HFFc6 (cell line): ENCODE measurements at regions not wholly inside any gene's neighbourhood (a gene's known extent, or its start where the extent isn't known, plus 50 kb on each side); places are given as distances from the start of the nearest gene placed in this dataset.

Experiments used
- DNase-seq: peaks from one replicate; pipeline ENCODE4 v3.0.0-alpha.2; 2018
- H3K27ac Mint-ChIP-seq: 2 replicates; pipeline ENCODE4 v1.8.0; 2020; ENCODE audit warnings: mild to moderate bottlenecking, mixed read lengths
- H3K27me3 Mint-ChIP-seq: 2 replicates; pipeline ENCODE4 v1.8.0; 2021; ENCODE audit warnings: mild to moderate bottlenecking, moderate library complexity, mixed read lengths; ENCODE audit not compliant: insufficient read depth
- H3K36me3 Mint-ChIP-seq: 2 replicates; pipeline ENCODE4 v1.8.0; 2021; ENCODE audit warnings: low read depth, mixed read lengths
- H3K4me1 Mint-ChIP-seq: 2 replicates; pipeline ENCODE4 v1.8.0; 2020; ENCODE audit warnings: low read depth, mixed read lengths
- H3K4me3 Mint-ChIP-seq: 2 replicates; pipeline ENCODE4 v1.8.0; 2020; ENCODE audit warnings: mild to moderate bottlenecking, moderate library complexity, mixed read lengths
- H3K9me3 Mint-ChIP-seq: 2 replicates; pipeline ENCODE4 v1.8.0; 2020; ENCODE audit warnings: mild to moderate bottlenecking, mixed read lengths
- TF ChIP-seq, protein P1 (sequence below): fragments of 200-600 bp; sonication (generic); IDR thresholded peaks from 2 replicates; pipeline ENCODE4 v1.5.0; 2021; ENCODE audit warnings: antibody characterized with exemption, mild to moderate bottlenecking

DNA sequence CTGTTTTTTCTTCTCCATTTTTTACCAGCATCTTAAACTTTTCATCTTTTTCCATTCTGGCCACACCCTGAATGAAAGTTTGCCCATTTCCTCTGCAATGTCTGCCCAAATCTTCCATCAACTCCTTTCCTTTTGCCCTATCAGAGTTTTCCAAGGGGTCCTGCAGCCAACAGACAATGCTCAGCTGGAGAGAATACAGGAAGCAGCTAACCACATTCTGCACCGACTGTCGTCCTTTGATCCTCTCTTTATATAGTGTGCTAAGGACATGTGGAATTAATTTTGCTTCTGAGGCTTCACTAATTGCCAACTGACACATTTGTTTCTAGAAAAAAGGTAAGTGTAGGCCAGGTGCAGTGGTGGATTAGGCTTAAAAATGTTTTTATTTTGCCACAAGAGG lies 50.5 kb upstream of the DLX2 start:
- Mint-ChIP-seq H3K27me3 (peaks cover 27% of the 10 kb centered on the region), H3K27ac (no peak overlapping the region), H3K4me3 (no peak overlapping the region), H3K36me3 (peaks cover 6% of the 10 kb centered on the region; the same call in 1 of the 2 replicates), H3K9me3 (peaks cover 4% of the 10 kb centered on the region; the same call in 1 of the 2 replicates), H3K4me1 (peaks cover 7% of the 10 kb centered on the region)
- no peak for DNase-seq
- TF ChIP-seq, protein P1, sequence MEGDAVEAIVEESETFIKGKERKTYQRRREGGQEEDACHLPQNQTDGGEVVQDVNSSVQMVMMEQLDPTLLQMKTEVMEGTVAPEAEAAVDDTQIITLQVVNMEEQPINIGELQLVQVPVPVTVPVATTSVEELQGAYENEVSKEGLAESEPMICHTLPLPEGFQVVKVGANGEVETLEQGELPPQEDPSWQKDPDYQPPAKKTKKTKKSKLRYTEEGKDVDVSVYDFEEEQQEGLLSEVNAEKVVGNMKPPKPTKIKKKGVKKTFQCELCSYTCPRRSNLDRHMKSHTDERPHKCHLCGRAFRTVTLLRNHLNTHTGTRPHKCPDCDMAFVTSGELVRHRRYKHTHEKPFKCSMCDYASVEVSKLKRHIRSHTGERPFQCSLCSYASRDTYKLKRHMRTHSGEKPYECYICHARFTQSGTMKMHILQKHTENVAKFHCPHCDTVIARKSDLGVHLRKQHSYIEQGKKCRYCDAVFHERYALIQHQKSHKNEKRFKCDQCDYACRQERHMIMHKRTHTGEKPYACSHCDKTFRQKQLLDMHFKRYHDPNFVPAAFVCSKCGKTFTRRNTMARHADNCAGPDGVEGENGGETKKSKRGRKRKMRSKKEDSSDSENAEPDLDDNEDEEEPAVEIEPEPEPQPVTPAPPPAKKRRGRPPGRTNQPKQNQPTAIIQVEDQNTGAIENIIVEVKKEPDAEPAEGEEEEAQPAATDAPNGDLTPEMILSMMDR: no peak

DNA sequence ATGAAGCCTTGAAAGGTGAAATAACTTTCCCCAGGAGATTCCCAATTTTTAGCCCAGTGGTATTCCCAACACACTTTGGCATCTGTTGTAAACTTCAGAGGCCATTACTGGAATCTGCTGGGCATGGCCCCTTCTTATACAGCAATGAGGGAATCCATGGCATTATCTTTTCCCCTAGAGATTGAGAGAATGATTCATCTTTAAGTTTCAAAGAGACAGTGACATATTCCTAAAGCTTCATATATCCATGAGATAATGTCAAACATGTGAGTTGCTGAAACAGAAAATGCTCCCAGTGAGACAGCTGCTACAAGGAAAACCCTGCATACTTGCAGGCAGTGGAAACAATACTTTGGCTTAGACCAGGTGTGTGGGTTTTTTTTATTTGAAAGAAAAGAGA lies 51.1 kb upstream of the DLX2 start:
- peaks cover 4% of the 10 kb centered on the region; the same call in 1 of the 2 replicates for H3K9me3 Mint-ChIP-seq
- no peak overlapping the region for H3K4me3 Mint-ChIP-seq
- no peak for DNase-seq
- no peak overlapping the region for H3K27ac Mint-ChIP-seq
- H3K27me3 Mint-ChIP-seq: peaks cover 31% of the 10 kb centered on the region
- peaks cover 6% of the 10 kb centered on the region; the same call in 1 of the 2 replicates for H3K36me3 Mint-ChIP-seq
- TF ChIP-seq, protein P1: no peak
- peaks cover 1% of the 10 kb centered on the region for H3K4me1 Mint-ChIP-seq

DNA sequence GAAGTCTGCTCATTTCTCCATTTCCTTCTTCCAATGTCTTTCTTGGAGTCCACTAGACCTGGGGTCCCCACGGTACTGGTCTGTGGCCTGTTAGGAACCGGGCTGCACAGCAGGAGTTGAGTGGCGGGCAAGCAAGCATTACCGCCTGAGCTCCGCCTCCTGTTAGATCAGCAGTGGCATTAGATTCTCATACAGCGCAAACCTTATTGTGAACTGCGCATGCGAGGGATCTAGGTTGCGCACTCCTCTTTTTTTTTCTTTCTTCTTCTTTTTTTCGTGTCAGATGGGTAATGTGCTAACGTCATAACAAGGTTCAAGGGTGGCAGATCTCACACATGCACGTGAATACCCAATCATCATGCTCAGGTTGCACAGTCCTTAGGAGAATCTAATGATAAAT lies 53.1 kb upstream of the DLX2 start:
- TF ChIP-seq, protein P1: no peak
- DNase-seq: no peak
- Mint-ChIP-seq H3K9me3 (peaks cover 5% of the 10 kb centered on the region), H3K4me1 (no peaks in the 10 kb centered on the region), H3K4me3 (no peak overlapping the region), H3K27ac (no peak overlapping the region), H3K36me3 (peaks cover 6% of the 10 kb centered on the region; the same call in 1 of the 2 replicates), H3K27me3 (peaks cover 31% of the 10 kb centered on the region)

DNA sequence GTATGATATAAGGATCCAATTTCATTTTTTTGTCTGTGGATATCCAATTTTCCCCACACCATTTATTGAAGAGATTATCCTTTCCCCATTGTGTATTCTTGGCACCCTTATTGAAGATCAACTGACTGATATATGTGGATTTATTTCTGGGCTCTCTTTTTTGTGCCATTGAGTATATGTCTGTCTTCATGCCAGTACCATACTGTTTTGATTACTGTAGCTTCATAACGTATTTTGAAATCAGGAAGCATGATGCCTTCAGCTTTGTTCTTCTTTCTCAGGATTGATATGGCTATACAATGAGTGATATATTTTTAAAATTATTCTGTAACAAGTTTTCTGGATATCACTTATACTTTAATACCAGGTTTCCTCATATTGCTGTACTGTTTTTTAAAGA lies 58.1 kb upstream of the DLX2 start:
- no peaks in the 10 kb centered on the region for H3K4me1 Mint-ChIP-seq
- H3K36me3 Mint-ChIP-seq: no peaks in the 10 kb centered on the region

DNA sequence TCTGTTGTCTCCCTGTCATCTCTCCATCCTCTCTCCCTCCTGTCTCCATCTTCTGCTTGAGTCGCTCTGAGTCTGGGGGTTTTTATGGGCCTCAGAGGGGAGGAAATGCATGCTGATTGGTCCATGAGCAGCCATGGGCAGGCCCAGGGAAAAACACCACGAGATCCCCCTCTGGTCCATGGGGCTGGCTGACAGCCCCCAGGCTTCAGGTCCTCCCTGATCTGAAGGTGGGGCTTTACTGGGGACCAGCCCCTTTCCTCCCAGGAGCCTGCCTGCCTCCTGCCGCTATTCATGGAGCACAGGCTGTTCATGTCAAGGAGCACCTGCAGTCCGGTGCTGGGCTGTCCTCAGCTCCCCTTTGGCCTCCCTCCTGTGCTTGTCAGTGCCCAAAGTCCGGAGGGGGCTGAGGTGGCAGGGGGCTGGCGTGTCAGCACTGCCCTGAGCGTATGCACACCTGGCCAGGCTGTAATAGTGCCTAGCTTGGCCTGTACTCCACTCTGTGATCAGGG lies 59.6 kb upstream of the DLX2 start:
- H3K27ac Mint-ChIP-seq: no peak overlapping the region
- H3K9me3 Mint-ChIP-seq: peaks cover 9% of the 10 kb centered on the region
- H3K36me3 Mint-ChIP-seq: no peaks in the 10 kb centered on the region
- no peaks in the 10 kb centered on the region for H3K4me1 Mint-ChIP-seq
- TF ChIP-seq, protein P1: no peak
- no peak for DNase-seq
- H3K4me3 Mint-ChIP-seq: no peak overlapping the region
- H3K27me3 Mint-ChIP-seq: peaks cover 19% of the 10 kb centered on the region

More for the DNA sequence above, 58.1 kb upstream of the DLX2 start:
- Mint-ChIP-seq H3K9me3 (peaks cover 9% of the 10 kb centered on the region), H3K27me3 (peaks cover 30% of the 10 kb centered on the region), H3K27ac (no peak overlapping the region), H3K4me3 (no peak overlapping the region)
- no peak for DNase-seq
- TF ChIP-seq, protein P1: no peak
